Thyroid gland (tissue), 4 donors: ENCODE measurements at regions not wholly inside any gene's neighbourhood (a gene's known extent, or its start where the extent isn't known, plus 50 kb on each side); places are given as distances from the start of the nearest gene placed in this dataset.

Experiments used
- POLR2A ChIP-seq, 2 donors: fragments of 450-650 bp; IDR thresholded peaks; one replicate each; pipeline ENCODE4 v1.6.1; 2017; ENCODE audit warnings: antibody characterized with exemption in 2 of 2, mild to moderate bottlenecking in 2 of 2, moderate library complexity in 1 of 2
- TF ChIP-seq, protein P1 (sequence below), 6 experiments: fragments of 200-600 bp in 3 of 6; fragments of 450-650 bp in 3 of 6; sonication (generic) in 3 of 6; IDR thresholded peaks; one replicate each; pipeline ENCODE4 v1.5.1; 2016 to 2019; ENCODE audit warnings: antibody characterized with exemption in 6 of 6, mild to moderate bottlenecking in 2 of 6, inconsistent platforms in 1 of 6, moderate library complexity in 1 of 6

DNA sequence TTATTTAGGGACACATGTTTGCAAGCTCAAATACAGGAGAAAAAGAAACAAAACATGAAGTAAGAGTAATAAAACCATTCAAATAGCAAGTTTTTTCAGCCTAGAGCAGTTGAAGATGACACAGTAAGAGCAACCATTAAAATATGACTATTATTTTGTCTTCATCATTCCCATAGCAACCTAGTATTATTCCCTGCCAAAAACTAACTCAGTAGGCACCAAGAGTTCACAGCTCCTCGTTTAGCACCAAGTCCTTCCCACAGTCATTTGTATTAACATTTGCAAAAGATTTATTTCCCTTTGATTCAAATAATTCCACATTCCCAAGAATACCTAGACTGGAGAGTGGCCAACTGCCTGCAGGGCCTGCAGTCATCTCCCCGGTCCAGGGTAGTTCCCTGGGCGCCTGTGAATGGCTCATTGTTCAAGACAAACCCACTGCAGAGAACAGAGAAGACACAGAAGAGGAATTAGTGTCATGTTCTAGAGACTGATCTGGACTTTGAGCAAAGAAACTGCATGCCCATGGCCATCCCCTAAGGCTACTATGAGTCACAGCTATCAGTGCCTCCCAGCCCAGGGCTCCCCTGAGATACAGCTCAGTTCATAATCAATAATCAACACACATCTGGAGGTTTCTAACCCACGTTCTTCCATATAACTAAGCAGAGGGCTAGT is 139.1 kb upstream of the MAP3K1 start:
- TF ChIP-seq, protein P1, sequence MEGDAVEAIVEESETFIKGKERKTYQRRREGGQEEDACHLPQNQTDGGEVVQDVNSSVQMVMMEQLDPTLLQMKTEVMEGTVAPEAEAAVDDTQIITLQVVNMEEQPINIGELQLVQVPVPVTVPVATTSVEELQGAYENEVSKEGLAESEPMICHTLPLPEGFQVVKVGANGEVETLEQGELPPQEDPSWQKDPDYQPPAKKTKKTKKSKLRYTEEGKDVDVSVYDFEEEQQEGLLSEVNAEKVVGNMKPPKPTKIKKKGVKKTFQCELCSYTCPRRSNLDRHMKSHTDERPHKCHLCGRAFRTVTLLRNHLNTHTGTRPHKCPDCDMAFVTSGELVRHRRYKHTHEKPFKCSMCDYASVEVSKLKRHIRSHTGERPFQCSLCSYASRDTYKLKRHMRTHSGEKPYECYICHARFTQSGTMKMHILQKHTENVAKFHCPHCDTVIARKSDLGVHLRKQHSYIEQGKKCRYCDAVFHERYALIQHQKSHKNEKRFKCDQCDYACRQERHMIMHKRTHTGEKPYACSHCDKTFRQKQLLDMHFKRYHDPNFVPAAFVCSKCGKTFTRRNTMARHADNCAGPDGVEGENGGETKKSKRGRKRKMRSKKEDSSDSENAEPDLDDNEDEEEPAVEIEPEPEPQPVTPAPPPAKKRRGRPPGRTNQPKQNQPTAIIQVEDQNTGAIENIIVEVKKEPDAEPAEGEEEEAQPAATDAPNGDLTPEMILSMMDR (IDR thresholded peaks at IDR 0.05): no peak
- TF ChIP-seq POLR2A (IDR thresholded peaks at IDR 0.05): no peak
